COLO668 (cell line): ENCODE measurements at regions not wholly inside any gene's neighbourhood (a gene's known extent, or its start where the extent isn't known, plus 50 kb on each side); places are given as distances from the start of the nearest gene placed in this dataset.

Experiments used
- DNase-seq: peaks from one replicate; lab custom pipeline; 2025; ENCODE audit not compliant: unreplicated experiment; lab: John Stamatoyannopoulos, UW

DNA sequence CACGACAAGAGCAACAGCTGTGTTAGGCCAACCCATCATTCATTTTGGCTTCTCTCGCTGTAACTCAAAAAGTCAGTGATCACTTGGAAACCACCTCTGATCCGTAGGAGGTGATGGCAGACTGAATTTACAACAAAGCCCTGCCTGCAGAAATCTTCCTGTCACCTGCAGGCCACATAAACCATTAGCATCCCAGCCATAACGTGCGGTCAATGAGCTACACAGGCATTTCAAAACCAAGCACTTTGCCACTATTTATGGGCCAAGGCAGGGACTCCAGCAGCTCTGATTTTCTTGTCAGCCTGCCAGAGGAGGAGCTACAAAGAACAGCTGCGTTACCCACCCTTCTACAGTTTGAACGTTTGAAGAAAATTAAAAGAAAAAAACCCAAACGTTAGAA, 228.1 kb upstream of the PPARGC1A start:
- no peak for DNase-seq

DNA sequence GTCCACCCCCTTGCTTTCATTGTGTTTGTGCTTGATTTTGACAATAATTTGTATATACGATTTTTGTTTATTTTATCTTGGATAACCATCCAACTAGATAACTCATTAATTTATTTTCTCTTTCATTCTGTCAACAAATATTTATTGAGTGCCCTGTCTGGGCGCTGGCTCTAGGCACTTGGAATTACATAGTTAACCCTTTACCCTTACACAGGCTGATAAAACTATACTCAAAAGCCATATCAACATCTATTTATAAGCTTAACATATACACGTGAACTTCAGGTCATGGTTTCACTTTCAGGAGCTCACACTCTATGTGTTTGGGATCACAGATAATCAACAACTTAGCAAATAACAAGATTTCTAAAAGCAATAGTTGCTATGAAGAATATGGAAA, 226.3 kb upstream of the PPARGC1A start:
- no peak for DNase-seq

DNA sequence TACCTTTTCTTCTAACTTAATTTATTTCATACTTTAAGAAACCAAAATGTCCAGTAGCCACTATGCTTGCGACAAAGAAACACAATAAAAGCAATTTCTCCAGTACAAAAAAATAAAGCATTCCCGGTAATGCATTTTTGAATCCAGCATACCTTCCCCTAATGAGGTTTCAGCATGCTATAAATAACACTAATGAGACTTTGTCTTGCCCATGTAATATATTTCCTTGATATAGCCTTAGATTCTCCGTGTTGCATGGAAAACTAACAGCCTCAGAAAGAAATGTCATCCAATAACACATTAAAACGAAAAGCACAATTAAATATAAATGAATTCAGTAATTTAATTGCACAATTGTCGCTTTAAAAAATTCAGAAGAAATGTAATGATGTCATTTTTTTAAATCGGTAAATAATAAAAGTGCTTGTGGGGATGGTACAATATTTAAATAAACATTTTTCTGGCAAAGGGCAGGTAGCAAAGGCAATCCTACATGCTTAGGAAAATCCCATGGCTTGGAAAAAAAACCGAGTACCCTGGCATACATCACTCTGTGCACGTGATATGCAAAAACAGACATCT, 225.2 kb upstream of the PPARGC1A start:
- DNase-seq: no peak

DNA sequence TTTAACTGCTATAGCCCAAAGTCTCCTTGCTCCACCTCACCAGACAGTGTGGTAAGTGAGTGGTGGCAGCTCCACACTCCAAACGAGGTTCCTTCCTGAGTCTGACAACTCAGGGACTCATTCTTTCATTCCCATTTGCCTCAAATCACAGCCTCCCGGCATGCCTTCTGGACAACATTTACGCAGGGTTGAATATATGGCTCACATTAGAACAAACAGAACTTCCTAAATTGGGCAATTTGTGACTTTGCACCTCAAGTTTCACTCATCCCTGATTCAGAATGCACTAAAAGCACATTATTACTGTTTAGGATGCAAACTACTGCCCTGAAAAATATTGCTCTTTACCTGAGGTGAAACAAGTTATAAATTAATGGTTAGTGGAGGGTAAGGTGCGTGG, 224.6 kb upstream of the PPARGC1A start:
- no peak for DNase-seq

DNA sequence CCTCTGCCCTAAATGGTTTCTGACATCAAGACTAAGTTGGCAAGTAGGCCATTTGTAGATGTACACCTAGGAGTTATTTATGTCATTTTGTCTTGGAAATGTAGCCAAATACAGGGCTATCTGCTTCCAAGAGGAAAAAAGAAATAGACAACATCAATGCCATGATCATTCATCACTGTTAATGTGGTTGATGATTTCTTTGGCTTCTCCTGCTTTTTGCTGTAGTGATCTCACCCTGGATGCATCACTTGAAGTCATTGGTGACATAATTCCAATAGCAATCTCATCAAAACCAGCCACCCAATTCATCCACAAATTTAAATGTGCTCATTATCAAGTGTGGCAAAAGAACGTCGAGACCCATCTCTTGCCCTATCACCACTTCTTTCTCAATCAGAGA, 222.6 kb upstream of the PPARGC1A start:
- DNase-seq: no peak

DNA sequence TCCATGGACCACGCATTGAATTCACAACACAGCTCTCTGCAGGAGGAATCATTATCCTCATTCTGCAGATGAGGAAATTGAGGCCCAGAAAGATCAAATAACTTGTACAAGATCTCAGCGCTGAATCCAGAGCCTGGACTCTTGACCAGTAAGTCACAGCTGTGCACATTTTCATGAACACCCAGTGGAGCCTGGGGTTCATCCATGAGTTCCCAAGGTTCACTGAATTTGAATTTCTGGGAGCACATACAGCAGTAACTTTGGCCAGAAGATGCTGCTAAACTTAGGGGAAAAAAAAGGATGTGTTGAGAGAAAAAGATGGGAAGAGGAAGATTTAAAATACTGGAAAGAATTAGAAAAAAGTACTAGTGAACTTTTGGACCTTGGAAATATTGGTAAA, 218.7 kb upstream of the PPARGC1A start:
- DNase-seq: no peak

DNA sequence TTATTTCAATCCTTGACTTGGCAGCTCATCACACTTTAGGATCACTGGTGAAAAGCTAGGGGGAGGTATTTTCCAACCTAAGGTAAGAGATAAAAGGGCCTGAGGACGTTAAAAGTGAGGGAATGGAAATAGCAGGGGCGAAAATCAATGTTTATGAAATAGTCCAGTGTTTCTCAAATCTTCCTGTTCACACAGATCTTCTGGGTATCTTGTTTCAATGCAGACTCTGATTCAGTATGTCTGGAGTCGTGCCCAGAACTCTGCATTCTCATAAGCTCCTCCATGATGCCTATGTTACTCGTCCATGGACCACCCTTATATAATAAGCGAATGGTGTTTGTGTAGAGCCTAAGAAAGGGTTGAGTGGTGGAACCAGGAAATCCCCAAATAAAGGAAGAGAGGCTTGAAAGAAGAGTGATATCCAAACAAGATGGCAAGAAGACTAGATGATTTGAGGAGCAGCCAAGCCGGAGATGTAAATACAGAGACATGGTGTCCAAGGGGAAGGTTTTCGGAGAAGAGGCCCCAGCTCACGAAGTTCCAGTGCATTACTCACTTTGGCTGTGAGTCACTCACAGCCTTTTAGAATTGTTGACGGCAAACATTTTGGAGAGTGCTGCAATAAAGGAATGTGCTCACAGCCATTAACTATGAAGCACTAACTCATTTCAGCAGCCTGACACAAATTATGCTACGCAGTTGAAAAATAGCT, 215.6 kb upstream of the PPARGC1A start:
- DNase-seq: no peak

DNA sequence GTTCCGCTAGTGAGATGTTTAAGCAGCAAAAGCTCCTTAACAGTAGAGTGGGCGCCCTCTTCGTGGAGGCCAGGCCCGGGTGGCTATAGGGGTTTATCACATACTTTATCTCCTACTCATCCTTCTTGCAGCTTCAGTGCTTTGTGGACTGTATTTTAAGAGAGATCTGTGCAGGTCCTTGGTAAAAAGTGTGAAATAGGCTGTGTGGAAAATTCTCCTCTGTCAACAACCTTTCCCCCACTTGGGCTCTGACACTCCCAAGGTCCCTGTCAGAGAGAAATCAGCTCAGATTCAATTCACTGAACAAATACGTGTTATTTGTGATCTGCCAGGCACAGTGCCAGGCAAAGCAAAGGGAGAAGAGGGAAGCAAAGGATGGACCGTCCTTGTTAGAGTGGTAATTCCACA, 214.3 kb upstream of the PPARGC1A start:
- no peak for DNase-seq

DNA sequence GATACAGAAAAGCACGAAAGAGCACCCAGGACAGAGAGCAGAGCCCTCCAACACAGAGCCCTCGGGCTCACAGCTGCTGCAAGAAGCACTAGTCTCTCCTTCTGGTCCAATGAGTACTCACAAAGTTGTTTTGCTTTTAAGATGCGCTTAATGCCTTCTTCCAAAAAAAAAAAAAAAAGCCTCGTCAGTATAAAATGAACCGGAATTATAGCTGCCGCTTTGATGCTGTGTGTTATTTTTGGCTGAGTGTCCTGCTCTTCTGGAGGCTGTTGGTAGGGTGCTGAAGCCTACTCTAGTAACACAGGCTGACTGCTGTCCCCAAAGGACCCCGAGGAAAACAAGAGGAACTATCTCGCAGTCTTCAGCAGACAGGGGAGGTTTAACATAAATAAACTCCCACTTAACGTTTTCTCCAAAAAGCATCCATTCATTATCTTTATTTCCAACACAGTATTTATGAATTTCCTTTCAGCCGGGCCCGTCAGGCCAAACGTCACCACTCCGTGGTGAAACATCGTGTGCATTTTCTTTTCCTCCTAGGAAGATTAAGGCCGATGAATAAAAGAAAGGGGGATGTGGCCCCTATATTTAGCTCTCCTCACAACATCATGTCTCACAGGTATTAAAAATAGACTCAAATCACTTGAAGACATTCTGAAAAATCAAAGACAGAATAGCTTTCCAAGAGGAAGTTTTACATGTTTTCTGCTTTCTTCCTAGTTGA, 213.7 kb upstream of the PPARGC1A start:
- no peak for DNase-seq

DNA sequence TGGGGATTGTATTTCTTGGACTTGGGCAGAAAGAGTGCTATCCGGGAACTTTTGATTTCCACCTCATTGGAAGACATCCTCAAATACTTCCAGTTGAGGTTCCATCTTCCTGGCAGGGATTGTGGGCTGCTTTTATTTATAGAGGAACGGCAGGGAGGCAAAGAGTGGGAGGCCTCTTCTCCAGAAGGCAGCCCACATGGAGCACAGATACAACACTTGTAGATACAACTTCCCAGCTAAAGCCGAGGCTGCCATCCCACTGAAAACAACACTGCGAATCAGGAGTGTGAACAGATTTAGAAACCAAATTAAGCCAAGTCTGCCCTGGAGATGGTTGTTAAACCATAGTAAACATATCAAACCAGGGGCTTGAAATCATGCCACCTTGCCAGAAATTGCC, 212.8 kb upstream of the PPARGC1A start:
- no peak for DNase-seq

DNA sequence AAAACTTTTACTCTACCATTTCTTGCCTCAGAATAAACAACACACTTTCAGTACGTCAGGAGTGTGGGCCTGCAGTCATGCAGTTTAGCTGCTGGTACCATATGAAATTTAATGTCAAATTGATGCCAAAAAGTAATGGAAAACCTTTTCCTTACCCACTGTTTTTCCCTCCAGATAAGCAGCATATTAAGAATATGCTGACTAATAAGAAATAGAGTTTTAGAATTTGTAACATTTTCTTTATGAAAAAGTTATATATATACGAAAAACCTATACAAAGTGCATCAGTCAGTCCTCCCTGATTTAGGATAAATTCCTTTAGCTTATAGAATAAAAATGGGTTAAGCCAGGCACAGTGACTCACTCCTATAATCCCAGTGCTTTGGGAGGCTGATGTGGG, 206.8 kb upstream of the PPARGC1A start:
- no peak for DNase-seq

DNA sequence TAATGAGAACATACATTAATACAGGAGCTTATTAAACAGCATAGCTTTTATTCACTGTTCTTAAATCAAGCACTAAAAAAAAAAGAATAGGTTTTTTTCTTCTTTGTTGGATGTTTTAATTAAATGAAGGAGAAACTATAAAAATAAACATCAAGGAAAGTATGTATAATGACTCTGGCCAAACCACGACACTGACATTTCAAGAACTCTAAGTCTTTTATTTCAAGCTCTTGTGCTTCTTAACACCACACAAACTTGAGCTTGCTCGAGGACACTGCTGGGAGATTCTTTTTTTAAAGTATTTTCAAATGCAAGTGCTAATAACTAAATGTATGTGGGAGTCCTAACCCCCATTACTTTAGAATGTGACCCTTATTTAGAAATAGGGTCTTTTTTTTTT, 204.9 kb upstream of the PPARGC1A start:
- DNase-seq: no peak

DNA sequence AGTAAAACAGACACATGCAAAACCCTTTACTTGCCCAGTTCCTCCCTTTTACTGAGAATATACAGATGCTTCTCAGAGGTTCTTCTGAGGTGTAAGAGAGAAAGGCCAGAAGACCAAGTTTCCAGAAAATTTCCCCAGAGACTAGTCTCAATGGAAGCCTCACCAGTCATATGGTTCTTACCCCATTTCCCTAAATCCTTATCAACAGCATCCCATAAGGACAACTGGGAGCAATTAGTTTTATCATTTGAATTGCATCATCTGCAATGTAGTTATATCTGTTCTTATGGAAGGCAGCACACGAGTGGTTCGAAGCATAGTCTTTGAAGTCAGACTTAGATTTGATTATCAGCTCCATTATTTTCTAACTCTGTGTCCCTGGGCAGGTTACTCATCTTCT, 203.6 kb upstream of the PPARGC1A start:
- DNase-seq: no peak

DNA sequence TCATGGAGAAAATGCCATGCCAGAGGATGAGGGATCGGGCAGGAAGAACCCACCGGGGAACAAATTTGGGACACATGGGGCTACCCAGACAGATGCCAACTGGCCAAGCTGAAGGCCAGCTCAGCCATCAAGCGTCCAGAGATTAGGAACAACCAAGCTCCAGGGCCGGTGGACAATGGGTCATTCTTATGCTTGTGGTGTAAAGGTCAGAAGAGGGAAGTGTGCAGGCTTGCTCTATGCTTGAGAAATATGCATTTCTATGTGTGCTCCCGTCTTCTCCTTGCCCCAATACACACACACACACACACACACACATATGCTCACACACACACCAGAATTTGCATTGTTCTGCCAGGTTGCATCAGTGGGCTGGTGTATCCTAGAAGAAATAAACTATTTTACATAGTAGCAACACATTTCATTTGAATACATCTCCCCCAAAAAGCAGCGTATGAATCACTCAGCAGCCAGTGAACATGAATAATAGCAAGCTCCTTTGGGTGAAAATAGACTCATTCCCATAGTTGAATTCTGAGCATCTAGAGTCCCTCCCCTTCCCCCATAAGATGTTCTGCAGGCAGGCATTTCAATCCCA, 201.9 kb upstream of the PPARGC1A start:
- no peak for DNase-seq

DNA sequence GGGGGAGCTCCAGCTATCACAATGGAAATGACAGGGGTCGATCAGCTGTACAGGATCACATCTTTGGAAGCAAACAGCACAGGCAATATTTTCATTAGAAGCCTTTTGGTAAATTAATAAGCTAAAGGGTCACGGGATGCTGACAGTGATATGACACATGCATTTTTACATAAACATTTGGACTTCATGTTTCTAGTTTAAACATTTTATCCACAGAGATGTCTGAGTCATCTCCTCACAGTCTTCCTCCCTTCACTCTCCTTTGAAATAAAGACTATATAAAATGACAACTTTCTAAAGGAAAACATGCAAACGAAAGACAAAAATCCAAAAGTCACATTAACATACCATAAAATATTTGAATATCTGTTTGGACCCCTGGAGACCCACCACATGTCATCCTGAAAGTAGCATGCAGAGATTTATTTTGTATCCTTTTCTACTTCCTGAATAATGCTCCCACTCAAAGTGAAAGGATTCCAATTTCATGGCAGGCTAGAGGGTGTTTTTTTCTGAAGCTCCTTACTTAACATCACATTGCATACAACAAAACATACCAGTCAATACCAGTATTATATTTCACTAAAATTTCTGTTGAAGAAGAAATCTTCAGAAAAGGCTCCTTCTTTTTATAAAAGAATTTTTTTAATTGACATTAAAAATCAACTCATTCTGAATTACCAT, 200.1 kb upstream of the PPARGC1A start:
- no peak for DNase-seq

DNA sequence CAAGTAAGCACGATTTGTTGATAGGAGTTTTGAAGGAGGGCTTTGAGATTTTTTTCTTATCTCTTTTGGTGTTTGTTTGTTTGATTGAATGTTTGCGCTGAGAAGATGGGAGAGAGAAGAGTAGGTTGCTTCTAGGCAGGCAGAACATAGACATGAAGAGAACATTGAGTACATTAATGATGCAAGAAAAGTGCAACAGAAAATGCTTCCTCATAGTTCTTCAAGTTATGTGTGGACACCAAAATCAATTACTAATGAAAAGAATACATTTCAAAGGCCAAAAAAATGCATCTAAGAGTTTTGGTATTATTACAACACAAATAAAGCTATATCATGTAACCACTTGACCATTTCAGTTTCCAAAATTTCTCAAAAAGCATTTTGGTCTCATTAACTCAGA, 191.0 kb upstream of the PPARGC1A start:
- DNase-seq: no peak

DNA sequence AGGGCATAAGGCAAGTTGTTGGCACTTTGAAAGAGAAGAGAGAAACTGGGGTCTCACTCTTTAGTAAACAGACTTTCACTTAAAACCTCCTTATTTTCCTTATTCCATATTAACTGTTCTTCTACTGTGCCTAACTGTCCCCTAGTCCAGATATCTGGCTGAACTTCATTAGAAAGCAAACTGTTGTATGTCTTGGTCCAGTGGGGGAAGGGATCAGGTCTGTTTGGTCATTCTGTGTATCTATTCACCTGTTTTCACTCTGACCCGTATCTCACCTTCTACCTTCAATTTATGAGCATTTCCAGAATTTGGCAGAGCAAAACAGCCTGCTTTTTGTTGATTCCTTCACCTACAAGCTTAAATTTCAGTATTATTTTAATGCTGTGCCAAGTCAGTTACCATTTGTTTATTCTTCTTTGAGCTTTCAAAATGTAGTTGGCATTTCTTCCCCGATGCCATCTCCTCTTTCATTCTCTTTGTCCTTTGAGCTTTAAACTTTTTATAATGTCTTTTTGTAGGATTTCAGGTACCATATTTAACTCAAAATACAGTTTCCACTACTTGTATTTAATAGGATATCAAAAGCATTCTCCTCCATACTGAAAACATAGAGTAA, 188.6 kb upstream of the PPARGC1A start:
- no peak for DNase-seq

DNA sequence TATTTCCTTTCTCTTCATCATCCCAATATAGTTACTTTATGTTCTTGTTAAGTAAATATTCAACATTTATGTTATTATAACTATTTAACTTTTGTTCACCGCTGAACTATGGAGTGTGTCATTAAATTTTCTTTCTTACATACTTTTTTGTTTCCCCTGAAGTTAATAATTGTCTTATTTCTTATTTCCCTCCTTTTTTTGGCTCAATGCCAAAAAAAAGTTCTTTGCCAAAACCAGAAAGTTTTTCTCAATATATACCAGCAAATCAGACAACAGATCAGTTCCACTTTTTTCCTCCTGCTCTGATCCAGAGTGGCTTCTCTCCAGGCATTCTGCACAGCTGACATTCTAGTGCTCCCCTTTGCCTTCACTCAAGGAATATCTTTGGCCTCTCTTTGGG, 187.0 kb upstream of the PPARGC1A start:
- DNase-seq: no peak

DNA sequence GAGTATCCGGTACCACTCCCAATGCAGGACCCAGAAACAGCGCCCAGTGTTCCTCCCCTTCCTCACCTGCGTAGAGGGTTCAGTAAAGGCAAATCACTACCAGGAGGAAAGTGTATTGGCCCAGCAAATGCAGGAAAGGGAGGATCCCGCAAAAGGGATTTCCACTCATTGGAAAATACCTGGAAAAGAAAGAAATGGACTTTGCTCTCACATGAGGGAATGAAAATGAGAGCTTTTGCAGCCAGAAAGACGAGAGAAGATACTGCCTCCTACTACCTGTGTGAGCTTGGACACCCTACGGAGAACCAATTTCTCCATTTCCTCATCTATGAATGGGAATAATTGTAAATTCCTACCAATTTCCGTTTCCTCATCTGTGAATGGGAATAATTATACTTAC, 184.1 kb upstream of the PPARGC1A start:
- DNase-seq: no peak

DNA sequence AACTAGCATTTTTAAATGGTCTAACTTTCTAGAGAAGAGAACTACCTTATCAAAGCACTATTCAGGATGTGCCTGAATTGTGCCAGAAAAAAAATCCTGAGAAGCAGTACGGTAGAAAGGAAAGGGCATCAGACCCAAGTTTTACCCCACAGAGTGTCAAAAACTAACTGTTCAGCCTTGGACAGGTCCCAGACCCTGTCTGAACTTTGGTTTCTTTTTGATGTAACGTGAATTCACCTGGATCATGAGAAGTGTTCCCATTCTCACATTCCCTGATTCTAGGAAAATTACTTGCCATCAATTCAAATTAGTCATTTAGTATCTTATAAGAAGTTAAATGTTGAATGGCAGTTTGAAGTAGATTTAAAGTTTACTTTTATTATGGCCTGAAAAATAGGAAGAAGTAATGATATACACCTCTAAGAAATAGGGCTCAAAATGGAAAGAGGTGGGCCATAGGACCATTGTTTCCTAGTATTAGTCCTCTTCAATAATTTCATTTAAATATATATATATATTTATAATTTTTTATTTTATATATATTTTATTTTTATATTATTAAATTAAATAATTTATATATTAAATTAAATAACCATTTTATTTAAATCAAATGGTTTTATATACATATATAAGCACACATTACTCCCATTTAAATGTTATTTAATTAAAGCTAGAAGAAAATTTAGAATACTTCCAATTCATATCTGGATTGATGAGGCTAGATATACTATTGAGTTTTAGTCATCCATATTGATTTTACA, 181.9 kb upstream of the PPARGC1A start:
- DNase-seq: no peak
